GM18517 (cell line): ENCODE measurements at regions not wholly inside any gene's neighbourhood (a gene's known extent, or its start where the extent isn't known, plus 50 kb on each side); places are given as distances from the start of the nearest gene placed in this dataset.
"Not testable (repeated sequence)": the region's sequence is repeated elsewhere in the genome, so short reads cannot be mapped to it uniquely, and the experiment has no call there.

ENCODE experiments used
- ATAC-seq: cut with Tn5 transposase; IDR thresholded peaks from one replicate; pipeline ENCODE4 v1.9.1; 2021; ENCODE audit warnings: mild to moderate bottlenecking, moderate library complexity; ENCODE audit not compliant: unreplicated experiment

GRCh38 chr1:238672806-238673205, 713.6 kb upstream of the CHRM3 start:
- ATAC-seq, result no peak

DNA sequence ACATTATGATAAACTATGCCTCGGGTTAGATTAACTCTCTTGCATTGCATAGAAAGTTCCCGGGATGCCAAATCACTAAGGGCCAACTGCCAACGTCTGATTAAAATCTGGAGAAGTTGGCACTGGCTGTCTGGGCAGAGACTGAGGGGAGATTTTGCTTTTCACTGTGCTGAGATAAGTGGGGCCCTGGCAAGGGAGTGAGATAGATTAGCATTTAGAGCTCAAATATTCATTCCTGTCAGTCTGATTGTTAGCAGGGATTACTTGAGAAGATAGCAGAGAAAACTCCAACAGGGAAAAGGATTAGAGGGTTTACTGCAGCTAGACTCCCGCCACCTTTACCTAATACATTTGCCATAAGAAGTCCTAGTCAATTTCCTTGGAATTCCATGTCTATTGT, 714.1 kb upstream of the CHRM3 start:
- no peak for ATAC-seq

DNA sequence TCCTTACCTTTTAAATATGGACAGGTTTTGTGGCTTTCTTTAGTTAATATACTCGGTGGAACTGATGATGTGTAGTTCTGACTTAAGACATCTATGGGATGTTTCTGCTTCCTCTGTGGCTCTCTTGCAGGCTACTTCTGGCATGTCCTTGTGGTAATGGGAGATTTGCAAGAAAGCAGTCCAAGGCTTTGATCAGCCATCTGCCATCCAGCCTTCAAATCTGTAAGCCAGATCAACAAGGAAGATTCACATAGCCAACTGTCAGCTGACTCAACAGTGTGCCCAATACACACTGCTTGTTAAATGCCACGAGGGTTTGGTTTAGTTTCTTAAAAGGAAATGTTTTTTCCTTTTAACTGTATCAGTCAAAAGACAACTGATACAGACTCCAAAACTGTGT, 722.2 kb upstream of the CHRM3 start:
- ATAC-seq, result no peak

DNA sequence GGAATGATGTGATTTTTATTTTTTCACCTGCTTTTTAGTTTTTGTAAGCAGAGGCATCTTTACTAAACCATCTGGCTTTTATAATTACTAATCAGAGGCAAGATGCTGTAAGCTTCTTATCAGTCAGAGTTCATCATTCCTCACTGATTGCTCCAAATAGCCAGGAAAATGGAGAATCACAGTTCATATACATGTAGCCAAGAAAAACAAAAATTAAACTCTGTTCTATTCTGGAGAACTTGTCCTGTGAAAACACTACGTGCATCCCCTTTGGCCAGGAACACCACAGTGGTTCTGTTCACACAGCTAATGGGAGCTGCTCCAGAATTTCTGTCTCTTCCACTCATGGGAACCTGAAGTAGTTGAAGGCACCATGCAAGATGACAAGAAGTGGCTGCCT, 725.5 kb upstream of the CHRM3 start:
- no peak for ATAC-seq

DNA sequence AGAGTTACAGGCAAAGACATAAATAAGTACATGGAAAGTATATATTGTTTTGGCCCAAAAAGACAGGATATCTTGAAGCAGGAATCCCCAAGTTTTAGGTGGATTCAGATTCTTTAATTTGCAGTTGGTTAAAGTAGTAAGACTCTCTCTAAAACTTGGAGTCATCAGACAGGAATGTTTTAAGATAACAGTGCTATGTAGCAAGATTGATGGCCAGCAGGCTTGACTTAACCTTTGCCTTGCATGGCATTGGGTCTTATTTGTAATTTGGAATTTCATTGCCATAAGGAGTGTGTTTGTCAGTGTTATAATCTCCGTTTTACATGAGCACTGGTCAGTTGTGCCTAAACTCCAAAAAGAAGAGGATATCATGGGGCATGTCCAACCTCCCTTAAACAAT, 727.6 kb upstream of the CHRM3 start:
- no peak for ATAC-seq

GRCh38 chr1:238653693-238654321, 732.6 kb upstream of the CHRM3 start:
- no peak for ATAC-seq

- ATAC-seq, result no peak
Observed at GRCh38 chr1:238652346-238652968, 733.9 kb upstream of the CHRM3 start.

GRCh38 chr1:238649200-238649599, 737.2 kb upstream of the CHRM3 start:
- no peak for ATAC-seq

DNA sequence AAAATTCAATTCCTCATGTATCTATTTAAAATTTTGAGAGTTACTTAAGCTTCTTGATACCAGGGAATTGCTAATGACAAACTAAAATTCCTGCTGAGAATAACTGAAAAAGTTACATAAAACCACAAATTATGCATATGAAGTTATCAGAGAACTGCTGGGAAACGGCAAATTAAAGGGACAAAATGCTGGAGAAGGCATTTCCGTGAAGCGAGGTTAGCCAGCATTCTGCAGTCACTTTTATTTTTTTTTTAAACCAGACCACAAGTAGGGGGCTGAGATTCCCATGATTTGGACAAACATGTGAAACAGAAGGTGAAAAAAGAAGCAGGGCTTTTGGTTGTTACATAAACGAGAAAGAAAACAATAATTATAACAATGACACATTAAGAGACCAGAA, 737.6 kb upstream of the CHRM3 start:
- no peak for ATAC-seq

DNA sequence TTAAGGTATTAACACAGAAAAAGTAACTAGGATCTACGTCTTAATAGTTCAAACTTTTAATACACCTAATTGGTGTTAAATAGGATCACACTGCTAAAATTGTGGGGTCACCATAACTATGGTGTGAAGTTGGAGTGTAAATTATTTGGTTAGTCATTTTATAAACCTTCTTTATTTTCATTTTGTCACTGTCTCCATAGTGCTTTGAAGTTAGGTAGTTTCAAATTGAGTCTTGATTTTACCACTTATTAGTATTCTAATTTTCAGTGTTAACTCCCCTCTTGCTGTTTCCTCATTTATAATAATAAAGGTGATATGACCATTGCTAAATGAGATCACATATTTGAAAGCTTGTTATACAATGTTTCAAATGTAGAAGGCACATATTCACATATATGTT, 738.1 kb upstream of the CHRM3 start:
- no peak for ATAC-seq

DNA sequence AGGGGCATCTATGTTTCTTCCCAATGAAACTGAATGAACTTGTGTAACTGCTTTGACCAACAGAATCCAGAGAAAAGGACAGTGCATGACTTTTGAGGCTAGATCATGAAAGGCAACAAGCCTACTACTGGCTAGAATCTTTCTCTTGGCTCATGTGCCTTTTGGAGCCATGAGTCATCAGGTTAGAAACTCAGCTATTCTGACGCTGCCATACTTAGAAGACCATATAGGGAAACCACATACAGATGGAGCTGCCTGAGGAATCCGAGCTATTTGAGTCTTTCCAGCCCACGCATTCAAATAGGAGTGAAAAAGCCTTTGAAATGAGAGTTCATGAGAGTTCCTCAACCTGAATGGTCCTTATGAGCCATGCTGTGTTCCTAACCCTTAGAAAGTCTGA, 738.5 kb upstream of the CHRM3 start:
- ATAC-seq, result no peak

- ATAC-seq, result no peak
Observed at GRCh38 chr1:238642231-238642630, 744.1 kb upstream of the CHRM3 start.

GRCh38 chr1:238639861-238640260, 746.5 kb upstream of the CHRM3 start:
- ATAC-seq, result no peak

- ATAC-seq, result no peak
Observed at GRCh38 chr1:238628110-238628509, 737.4 kb upstream of the ZP4 start.

GRCh38 chr1:238624776-238625175, 734.1 kb upstream of the ZP4 start:
- ATAC-seq, result no peak

DNA sequence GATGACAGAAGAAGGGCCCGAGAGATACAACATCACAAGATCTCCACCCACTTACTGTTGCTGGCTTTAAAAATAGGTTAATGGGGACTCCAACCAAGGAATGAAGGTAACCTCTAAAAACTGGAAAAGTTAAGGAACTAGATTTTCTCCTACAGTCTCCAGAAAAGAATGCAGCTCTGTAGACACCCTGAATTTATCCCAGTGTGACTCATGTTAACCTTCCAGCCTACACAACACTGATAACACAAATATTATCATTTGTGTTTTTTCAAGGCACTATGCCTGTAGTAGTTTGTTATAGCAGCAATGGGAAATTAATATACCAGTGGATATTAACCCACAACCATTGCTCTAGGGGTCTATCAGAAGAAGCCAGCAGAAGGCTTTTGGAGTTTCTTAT, 730.7 kb upstream of the ZP4 start:
- ATAC-seq, result no peak

DNA sequence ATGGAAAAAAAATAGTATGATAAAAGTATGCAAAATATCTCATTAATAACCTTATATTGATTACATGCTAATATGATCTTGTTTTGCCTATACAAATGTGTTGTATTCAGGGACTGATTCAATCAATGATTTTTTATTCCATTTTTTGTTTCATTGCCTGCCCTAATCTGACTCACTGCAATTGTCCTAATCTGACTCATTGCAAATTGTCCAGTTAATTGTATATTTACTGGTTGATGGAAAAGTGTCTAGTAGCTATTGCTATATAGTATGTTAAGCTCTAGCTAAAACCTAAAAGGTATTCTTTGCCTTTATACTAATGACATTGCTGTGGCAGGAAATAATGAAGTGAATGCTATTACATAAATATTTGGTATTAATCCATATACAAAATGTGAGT, 728.9 kb upstream of the ZP4 start:
- ATAC-seq, result no peak

GRCh38 chr1:238611406-238611805, 720.7 kb upstream of the ZP4 start:
- ATAC-seq, result no peak

DNA sequence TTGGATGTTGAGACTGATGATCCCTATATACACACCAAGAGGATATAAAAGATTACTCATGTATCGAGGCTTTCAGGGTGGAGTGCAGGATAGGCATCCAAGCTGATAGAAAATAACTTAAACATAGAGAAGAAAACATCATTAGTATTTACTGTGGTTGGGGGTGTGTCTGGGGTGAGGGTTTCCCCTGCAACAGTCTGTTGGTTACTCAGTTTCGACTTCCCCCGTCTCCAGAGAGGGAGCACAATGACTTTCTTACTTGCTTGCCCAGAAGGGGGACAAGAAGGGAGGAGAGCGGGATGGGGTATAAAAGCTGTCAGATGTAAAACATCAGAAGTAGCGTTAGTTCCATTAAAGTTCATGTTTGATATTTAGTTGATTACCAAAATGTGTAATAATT, 717.4 kb upstream of the ZP4 start:
- no peak for ATAC-seq

- ATAC-seq, result no peak
Observed at GRCh38 chr1:238606896-238607295, 716.2 kb upstream of the ZP4 start.

DNA sequence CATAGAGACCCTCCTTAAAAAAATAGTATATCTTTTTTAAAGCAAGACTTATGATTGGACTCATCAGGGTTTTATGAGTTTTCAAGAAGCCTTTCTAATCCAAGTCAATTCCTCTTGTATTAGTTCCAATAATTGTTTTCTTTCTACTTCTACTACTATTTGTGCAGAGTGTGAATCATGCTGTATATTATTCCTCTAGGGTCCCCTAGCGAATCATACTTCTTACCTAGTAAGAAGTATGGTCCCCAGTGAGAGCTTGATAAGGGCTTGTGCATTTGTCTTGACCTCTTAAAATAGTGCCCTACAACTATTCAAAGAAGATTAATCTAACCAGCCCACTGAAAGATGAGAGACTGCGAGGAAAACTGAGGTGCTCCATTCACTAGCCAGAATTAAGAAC, 715.7 kb upstream of the ZP4 start:
- no peak for ATAC-seq

GRCh38 chr1:238604357-238604756, 713.6 kb upstream of the ZP4 start:
- no peak for ATAC-seq

DNA sequence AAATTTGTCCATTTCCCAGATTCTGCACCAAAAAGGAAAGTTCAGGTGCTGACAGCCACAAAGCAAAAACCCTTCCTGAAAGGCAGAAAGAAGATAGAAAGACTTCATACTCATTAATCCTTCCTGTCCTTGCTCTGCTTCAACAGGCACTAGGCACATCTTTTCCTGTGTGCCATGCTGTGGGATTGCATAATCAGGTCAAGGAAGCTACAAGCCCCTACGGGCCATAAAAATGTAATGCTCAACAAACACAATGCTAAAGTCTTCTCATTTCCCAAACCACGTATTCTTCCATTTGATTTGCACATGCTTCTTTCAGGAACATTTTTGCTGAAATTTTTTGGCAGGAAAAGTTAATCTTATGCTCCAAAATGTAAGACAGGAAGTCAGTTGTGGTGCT, 710.9 kb upstream of the ZP4 start:
- not testable (repeated sequence) for ATAC-seq
